Forelimb muscle (tissue), 1 donor: ENCODE measurements at regions not wholly inside any gene's neighbourhood (a gene's known extent, or its start where the extent isn't known, plus 50 kb on each side); places are given as distances from the start of the nearest gene placed in this dataset.
"Not testable (repeated sequence)": the region's sequence is repeated elsewhere in the genome, so short reads cannot be mapped to it uniquely, and the experiment has no call there.

Source experiments
- DNase-seq: peaks from one replicate; pipeline ENCODE4 v3.0.0-alpha.2; 2013; ENCODE audit warnings: low read depth

DNA sequence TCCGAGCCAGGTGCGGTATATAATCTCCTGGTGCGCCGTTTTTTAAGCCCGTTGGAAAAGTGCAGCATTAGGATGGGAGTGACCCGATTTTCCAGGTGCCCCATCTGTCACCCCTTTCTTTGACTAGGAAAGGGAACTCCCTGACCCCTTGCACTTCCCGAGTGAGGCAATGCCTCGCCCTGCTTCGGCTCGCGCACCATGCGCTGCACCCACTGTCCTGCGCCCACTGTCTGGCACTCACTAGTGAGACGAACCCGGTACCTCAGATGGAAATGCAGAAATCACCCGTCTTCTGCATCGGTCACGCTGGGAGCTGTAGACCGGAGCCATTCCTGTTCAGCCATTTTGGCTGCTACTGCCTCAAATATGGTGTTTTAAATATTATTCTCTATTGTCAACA lies 198.0 kb downstream of the MEIS1 start:
- not testable (repeated sequence) for DNase-seq

- no peak for DNase-seq
Observed at GRCh38 chr2:66633631-66634030, 198.7 kb downstream of the MEIS1 start.

DNA sequence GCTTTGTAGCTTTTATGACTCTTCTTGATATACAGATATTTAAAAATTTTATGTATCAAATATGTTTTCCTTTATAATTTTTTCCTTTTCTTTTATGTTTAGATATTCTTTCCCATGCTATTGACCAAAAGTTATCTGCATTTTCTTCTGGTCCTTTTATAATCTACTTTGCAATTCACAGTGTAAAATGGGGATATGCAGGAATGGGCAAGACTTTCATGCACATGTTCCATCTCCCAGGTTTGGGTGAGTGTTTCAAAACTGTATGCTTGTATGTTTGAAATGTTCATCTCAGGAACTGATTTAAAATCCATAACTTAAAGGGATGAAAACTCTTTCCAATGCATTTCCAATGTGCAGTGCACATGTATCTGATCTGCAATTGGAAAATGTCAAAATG lies 199.9 kb downstream of the MEIS1 start:
- no peak for DNase-seq

- no peak for DNase-seq
Observed at GRCh38 chr2:66641685-66642084, 206.8 kb downstream of the MEIS1 start.

DNA sequence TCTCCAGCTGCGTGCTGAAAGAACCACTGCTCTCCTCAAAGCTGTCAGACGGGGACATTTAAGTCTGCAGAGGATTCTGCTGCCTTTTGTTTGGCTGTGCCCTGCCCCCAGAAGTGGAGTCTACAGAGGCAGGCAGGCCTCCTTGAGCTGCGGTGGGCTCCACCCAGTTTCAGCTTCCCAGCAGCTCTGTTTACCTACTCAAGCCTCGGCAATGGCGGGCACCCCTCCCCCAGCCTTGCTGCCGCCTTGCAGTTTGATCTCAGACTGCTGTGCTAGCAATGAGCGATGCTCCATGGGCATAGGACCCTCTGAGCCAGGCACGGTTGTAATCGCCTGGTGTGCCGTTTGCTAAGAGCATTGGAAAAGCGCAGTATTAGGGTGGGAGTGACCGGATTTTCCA lies 213.2 kb downstream of the MEIS1 start:
- DNase-seq, result not testable (repeated sequence)

- no peak for DNase-seq
Observed at GRCh38 chr2:66649006-66649405, 214.1 kb downstream of the MEIS1 start.

GRCh38 chr2:66651295-66651694 lies 216.4 kb downstream of the MEIS1 start:
- no peak for DNase-seq

DNA sequence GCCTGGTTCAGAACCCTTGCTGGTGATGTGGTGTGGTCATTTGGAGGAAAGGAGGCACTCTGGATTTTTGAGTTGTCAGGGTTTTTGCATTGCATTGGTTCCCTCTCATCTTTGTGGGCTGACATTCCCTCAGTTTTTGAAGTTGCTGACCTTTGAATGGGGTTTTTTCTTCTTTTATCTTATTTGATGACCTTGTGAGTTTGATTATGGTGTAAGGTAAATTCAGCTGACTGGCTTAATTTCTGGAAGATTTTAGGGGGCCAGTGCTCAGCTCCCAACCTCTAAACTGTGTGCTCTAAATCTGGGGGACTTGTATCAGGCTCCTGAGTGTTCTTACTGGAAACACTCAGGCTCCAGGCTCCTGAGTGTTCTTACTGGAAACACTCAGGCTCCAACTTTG lies 225.9 kb downstream of the MEIS1 start:
- no peak for DNase-seq

DNA sequence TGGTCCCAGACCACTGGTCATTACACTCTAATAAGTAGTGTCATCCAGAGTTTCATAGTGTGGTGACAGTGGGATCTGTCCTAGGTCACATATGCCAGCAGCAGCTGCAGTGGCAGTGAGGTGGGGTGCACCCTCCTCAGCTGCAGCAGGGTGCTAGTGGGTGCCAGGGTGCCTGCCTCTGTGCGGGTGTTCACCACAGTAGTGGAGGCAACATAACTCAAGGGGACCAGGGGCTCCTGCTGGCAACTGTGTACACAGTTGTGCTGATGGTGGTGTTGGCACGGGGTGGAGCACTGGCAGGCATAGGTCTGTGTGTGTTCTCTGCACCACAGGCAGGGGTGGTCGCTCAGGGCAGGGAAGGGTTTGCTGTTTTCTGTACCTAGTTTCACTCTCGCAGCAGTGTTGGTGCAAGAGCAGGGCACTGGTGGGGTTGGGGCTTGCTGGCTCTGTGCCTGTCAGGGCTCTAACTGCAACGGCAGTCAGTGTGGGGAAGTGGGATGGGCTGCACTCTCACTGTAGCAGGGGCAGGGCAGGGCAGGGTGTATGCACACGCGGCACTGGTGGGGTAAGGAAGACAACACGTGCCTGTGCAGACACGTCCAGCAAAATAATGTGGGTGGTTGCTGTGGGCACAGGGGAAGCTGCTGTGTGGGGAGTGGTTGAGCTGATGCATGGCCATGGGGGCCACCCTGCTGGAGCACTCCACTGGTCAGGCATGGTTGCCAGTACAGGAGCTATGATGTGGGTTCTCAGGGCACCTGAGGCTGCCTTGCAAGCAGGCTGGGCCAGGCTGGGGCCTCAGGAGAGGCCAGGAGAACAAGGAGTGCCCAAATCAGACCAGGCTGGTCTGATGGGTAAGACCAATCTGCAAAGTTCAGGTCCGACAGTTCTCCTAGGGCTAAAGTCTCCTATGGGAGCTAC lies 226.6 kb downstream of the MEIS1 start:
- no peak for DNase-seq

- no peak for DNase-seq
Observed at GRCh38 chr2:66665124-66665984, 230.4 kb downstream of the MEIS1 start.

DNA sequence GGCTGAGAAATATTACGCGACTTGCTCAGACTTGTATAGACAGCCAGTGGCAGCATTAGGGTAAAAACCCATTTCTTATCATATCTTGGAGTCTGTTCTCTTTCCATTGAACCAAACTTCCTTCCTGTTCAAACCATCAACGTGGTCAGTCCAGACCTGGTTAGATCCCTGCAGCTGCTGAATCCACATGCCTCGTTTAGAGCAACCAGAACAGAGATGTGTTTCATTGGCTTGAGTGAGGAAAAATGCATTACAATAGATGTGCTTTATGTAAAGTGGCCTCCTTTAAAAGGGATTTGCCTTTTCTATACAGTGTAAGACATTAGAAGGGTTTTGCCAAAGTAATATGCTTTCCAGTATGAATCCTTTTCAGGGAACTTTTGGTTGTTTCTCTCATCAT lies 232.4 kb downstream of the MEIS1 start:
- DNase-seq, result no peak

DNA sequence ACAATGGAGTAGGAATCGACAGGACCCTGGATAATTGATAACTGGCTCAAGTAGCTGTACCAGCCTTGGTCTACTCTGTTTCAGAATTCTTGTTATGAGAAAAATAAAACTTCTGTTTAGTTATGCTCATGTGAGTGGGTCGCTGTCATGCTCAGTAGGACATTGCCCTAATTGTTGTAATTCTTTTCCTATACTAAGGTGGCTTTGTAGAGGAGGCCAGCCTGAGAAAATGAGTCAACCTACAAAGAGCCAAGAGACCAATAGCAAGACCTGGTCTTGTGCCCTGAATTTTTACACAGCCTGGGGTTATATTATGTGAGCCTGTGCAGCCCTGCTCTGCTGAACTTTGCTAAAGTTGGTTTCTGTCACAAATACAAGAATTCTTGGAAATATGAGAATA lies 238.4 kb downstream of the MEIS1 start:
- DNase-seq, result no peak

GRCh38 chr2:66674087-66674486 lies 239.2 kb downstream of the MEIS1 start:
- DNase-seq, result no peak

DNA sequence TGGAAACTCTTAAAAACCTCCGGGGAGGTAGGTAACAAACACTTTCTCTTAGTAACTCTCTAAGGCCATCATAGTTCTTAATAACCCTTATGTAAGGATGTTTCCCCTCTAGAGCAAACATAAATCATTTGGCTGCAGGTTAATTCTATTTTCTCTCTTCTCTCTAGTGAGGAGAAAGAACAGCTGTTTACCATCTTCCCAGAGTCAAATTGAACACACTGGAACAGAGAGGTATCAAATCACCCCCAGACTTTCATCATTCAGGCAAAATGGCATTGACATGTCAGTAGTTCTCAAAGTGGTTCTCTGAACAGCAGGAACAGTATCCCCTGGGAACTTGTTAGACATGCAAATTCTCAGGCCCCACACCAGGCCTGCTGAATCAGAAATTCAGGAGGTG lies 240.7 kb downstream of the MEIS1 start:
- DNase-seq, result no peak

GRCh38 chr2:66679442-66679841 lies 244.5 kb downstream of the MEIS1 start:
- no peak for DNase-seq

- DNase-seq, result no peak
Observed at GRCh38 chr2:66682476-66682875, 247.6 kb downstream of the MEIS1 start.

DNA sequence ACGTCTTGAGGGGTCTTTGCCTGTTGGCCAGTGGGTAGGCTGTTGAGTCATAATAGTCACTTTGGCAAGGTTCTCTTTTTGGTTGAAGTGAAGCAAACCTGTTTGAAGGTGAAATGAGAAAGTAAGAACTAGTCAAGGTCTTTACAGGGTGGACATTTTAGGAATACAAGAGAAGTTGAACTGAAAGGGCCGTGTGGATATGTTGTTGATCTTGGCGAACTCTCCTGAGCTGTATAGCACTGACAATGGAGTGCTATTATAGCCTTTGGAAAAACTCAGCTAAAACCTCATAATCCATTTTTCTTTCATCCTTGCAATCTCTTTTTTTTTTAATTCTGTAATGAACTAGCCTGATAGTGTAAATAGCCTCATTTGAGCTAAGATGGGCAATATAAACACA lies 248.1 kb downstream of the MEIS1 start:
- DNase-seq, result no peak

GRCh38 chr2:66683599-66683998 lies 248.7 kb downstream of the MEIS1 start:
- no peak for DNase-seq

- no peak for DNase-seq
Observed at GRCh38 chr2:66684289-66684688, 249.4 kb downstream of the MEIS1 start.

DNA sequence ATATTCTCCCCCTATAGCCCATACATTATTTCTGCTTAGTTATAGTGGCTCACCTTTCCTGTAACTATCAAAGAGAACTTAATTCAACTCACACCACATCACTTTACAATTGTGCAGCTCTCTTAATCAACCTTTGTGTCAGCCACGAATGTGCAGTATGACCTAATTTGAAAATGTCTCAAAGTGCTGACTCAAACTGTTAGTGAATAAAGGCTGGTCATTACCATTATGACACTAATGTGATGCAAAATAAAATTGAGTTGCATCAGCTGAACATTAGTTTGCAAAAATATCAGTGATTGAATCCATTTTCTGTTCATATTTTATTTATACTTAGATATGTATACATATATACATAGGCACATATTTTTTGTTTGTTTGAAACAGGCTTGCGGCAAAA lies 251.8 kb downstream of the MEIS1 start:
- DNase-seq, result no peak

DNA sequence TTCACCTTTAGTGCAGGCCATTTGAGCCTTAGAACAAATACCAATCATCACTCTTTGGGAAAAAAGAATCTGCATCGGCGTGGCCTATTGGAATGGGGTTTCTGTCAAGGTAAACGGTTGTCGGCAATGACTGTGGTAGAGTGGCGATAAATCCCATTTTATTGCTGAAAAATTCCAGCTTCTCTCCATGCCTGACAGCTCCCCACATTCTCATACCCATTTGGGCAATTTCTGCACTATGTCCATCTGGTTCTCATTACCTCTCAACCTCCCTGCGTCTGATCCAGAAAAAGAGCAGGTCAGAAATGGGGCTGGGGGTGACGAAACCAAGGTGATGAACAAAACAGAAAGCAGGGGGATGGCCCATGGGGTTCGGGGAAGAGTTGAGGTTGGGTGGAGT lies 254.0 kb downstream of the MEIS1 start:
- DNase-seq, result no peak

- DNase-seq, result no peak
Observed at GRCh38 chr2:66689456-66690051, 254.6 kb downstream of the MEIS1 start.
